ENCODE measurements at regions not wholly inside any gene's neighbourhood (a gene's known extent, or its start where the extent isn't known, plus 50 kb on each side); places are given as distances from the start of the nearest gene placed in this dataset.

DNA sequence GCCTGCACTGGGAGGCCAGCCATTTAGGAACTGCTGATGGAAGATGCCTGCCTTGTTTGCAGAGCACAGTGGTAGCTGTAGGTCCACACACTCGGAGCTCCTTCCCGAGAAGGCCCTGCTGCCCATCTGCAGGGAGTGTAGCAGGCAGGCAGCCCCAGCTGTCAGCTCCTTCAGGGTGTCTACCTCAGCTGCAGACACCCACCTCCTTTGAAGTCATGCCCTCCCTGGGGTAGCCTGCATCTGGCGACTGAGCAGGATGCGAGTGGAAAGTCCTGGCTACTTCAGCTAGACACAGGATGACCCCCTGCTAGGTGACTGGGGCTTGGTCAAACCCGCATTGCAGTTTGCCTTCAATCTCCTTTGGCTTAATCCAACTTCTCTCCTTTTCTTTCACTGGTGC, 93.2 kb upstream of the TLE3 start:
- CTCF ChIA-PET, result no interaction called here
- ATAC-seq (ENCODE audit: low read depth) (no peak), DNase-seq (no peak)
- H2AFZ ChIP-seq (replicated peaks; ENCODE audit: low read length, poor library complexity), result no peak overlapping the region
- no TSS peak for BruUV-seq (replicated peaks)
- no peak overlapping the region for H3K14ac ChIP-seq (replicated peaks; ENCODE audit: low read depth, low read length)
- no peak for TF ChIP-seq MXI1 (IDR thresholded peaks at IDR 0.05; ENCODE audit: borderline replicate concordance, low read depth, low read length)
- TF ChIP-seq MAZ (IDR thresholded peaks at IDR 0.05; ENCODE audit: borderline replicate concordance, low read depth, low read length), result no peak
- TF ChIP-seq RFX5 (IDR thresholded peaks at IDR 0.05; ENCODE audit: low read depth, low read length), result no peak
- no peak for TF ChIP-seq CTCF (conservative IDR thresholded peaks at IDR 0.05; ENCODE audit: low read depth, low read length)
- no peak for TF ChIP-seq RAD21 (IDR thresholded peaks at IDR 0.05; ENCODE audit: low read length)
- TF ChIP-seq CEBPB (IDR thresholded peaks at IDR 0.05; ENCODE audit: low read depth, low read length), result no peak
- TF ChIP-seq MAFK (IDR thresholded peaks at IDR 0.05; ENCODE audit: low read depth, low read length), result no peak
- H4K8ac ChIP-seq (ENCODE audit: low read depth in 2 of 2, low read length in 2 of 2), result no peak overlapping the region
- no peak overlapping the region for H3K56ac ChIP-seq (ENCODE audit: extremely low read depth, insufficient read depth, low read length)
- H4K5ac ChIP-seq (ENCODE audit: low read depth, low read length), result no peak overlapping the region
- no peak overlapping the region for H3K9ac ChIP-seq (ENCODE audit: low read depth, low read length)
- no peak overlapping the region for H3K23ac ChIP-seq (ENCODE audit: low read depth, low read length)
- H3K27ac ChIP-seq (ENCODE audit: insufficient read depth, low read length), result no peak overlapping the region
- no peaks in the 10 kb centered on the region for H4K20me1 ChIP-seq (ENCODE audit: insufficient read depth, low read length)
- H3K4me2 ChIP-seq (ENCODE audit: low read depth, low read length), result no peak overlapping the region
- POLR2A ChIA-PET (ENCODE audit: unreplicated experiment), result no interaction called here
- intact Hi-C loops (cut with micrococcal nuclease) (no loop called here), dilution Hi-C loops (cut with HindIII; ENCODE audit: low sequenced_read_pairs, unreplicated experiment) (no loop called here), in situ Hi-C loops (cut with MboI; ENCODE audit: low sequenced_read_pairs) (no loop called here)
- H3K4me3 ChIP-seq (ENCODE audit: insufficient read depth, low read depth, low read length), result no peak overlapping the region
- H3K18ac ChIP-seq (ENCODE audit: low read depth, low read length), result no peak overlapping the region
- no peaks in the 10 kb centered on the region for H3K36me3 ChIP-seq (ENCODE audit: control insufficient read depth, insufficient read depth, low read length)
- no peak overlapping the region for H2BK120ac ChIP-seq (ENCODE audit: low read depth, low read length)
- H3K79me1 ChIP-seq (ENCODE audit: low read depth in 1 of 2, low read length in 2 of 2), result no peaks in the 10 kb centered on the region
- H4K91ac ChIP-seq (ENCODE audit: insufficient read depth, low read depth, low read length), result no peak overlapping the region
- no peak overlapping the region for H2AK9ac ChIP-seq (replicated peaks; ENCODE audit: low read depth, low read length, poor library complexity)
- no peak overlapping the region for H2AK5ac ChIP-seq (ENCODE audit: low read depth, low read length)
- H2BK15ac ChIP-seq (ENCODE audit: low read depth, low read length), result no peak overlapping the region
- 0 out of 2 replicates have a peak, but pooled peaks cover 5% of the 10 kb centered on the region for H3K9me1 ChIP-seq (ENCODE audit: insufficient read depth, low read length)
- WGBS, 2 experiments (ENCODE audit: extremely low coverage in 2 of 2, insufficient read length in 1 of 2), result 67% methylated on average over 3 of the region's 5 CpGs; no CpG with 5 or more reads in 1 of the 2 experiments
- peaks cover 6% of the 10 kb centered on the region for H3K9me3 ChIP-seq (ENCODE audit: control insufficient read depth, insufficient read depth, low read length)
- no peak overlapping the region for H2BK5ac ChIP-seq (ENCODE audit: low read depth, low read length, poor library complexity, severe bottlenecking)
- no peak overlapping the region for H3K4ac ChIP-seq (ENCODE audit: low read depth, low read length)
- no peak overlapping the region for H2BK20ac ChIP-seq (ENCODE audit: low read depth, low read length)
- peaks cover 47% of the 10 kb centered on the region for H3K27me3 ChIP-seq (ENCODE audit: control insufficient read depth, insufficient read depth, low read length)
- H3K4me1 ChIP-seq (ENCODE audit: control insufficient read depth, insufficient read depth, low read length), result peaks cover 5% of the 10 kb centered on the region
